Adrenal gland (tissue), 5 donors: ENCODE measurements at regions not wholly inside any gene's neighbourhood (a gene's known extent, or its start where the extent isn't known, plus 50 kb on each side); places are given as distances from the start of the nearest gene placed in this dataset.

Source experiments
- POLR2A ChIP-seq, 2 donors: fragments of 450-650 bp; IDR thresholded peaks; one replicate each; pipeline ENCODE4 v1.6.1; 2017; ENCODE audit warnings: antibody characterized with exemption in 2 of 2, mild to moderate bottlenecking in 2 of 2, moderate library complexity in 1 of 2
- TF ChIP-seq, protein P1 (sequence below), 6 experiments: fragments of 450-650 bp in 4 of 6; fragments of 200-600 bp in 2 of 6; sonication (generic) in 1 of 6; IDR thresholded peaks; 1 replicate in 5 of 6; 2 replicates in 1 of 6; pipeline versions ENCODE4 v1.5.1 to v1.8.0; 2016 to 2021; ENCODE audit warnings: antibody characterized with exemption in 6 of 6, mild to moderate bottlenecking in 2 of 6, moderate library complexity in 1 of 6
- donor health status: DM: no; HTN: no; CAD: no.

DNA sequence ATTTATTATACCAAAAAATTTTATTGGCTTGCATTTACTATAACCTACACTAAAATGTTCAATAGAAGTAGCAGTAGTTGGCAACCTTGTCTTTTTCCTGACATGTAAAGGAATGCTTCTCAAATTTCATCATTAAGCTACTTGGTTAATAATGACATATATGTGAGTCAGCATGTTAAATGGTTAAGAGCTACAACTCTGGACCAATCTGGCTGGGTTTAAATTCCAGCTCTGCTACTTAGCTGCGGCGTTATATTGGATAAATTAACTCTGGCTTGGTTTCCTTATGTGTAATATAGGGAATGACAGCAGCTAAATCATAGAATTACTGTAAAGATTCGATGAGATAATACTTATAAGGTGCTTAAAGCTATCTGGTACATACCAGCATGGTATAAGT lies 53.7 kb upstream of the OTOGL start:
- TF ChIP-seq POLR2A (IDR thresholded peaks at IDR 0.05): no peak
- TF ChIP-seq, protein P1, sequence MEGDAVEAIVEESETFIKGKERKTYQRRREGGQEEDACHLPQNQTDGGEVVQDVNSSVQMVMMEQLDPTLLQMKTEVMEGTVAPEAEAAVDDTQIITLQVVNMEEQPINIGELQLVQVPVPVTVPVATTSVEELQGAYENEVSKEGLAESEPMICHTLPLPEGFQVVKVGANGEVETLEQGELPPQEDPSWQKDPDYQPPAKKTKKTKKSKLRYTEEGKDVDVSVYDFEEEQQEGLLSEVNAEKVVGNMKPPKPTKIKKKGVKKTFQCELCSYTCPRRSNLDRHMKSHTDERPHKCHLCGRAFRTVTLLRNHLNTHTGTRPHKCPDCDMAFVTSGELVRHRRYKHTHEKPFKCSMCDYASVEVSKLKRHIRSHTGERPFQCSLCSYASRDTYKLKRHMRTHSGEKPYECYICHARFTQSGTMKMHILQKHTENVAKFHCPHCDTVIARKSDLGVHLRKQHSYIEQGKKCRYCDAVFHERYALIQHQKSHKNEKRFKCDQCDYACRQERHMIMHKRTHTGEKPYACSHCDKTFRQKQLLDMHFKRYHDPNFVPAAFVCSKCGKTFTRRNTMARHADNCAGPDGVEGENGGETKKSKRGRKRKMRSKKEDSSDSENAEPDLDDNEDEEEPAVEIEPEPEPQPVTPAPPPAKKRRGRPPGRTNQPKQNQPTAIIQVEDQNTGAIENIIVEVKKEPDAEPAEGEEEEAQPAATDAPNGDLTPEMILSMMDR (IDR thresholded peaks at IDR 0.05): no peak
